ENCODE measurements at regions not wholly inside any gene's neighbourhood (a gene's known extent, or its start where the extent isn't known, plus 50 kb on each side); places are given as distances from the start of the nearest gene placed in this dataset.

- SMC1A ChIA-PET (ENCODE audit: uncharacterized antibody, unreplicated experiment) = no interaction called here
- no peaks in the 10 kb centered on the region for H3K27me3 ChIP-seq (replicated peaks in 1 of 2; ENCODE audit: control insufficient read depth in 2 of 2, insufficient read depth in 2 of 2, low read length in 1 of 2)
- in situ Hi-C loops (cut with MboI) (no loop called here), intact Hi-C loops (cut with micrococcal nuclease; ENCODE audit: unreplicated experiment) (no loop called here)
- 38% methylated on average over 5 of the region's 5 CpGs for WGBS (ENCODE audit: insufficient coverage, insufficient replicate concordance, low lambda C conversion rate, missing lambda C conversion rate)
- H3K9ac ChIP-seq (ENCODE audit: control insufficient read depth, insufficient read depth, low read length) = no peak overlapping the region
- no peak overlapping the region for H2AFZ ChIP-seq (ENCODE audit: control insufficient read depth, low read depth, low read length)
- RAD21 ChIA-PET (ENCODE audit: unreplicated experiment) = no interaction called here
- TF ChIP-seq, protein P1, sequence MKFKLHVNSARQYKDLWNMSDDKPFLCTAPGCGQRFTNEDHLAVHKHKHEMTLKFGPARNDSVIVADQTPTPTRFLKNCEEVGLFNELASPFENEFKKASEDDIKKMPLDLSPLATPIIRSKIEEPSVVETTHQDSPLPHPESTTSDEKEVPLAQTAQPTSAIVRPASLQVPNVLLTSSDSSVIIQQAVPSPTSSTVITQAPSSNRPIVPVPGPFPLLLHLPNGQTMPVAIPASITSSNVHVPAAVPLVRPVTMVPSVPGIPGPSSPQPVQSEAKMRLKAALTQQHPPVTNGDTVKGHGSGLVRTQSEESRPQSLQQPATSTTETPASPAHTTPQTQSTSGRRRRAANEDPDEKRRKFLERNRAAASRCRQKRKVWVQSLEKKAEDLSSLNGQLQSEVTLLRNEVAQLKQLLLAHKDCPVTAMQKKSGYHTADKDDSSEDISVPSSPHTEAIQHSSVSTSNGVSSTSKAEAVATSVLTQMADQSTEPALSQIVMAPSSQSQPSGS (IDR thresholded peaks at IDR 0.05; ENCODE audit: low read length) = no peak
- TF ChIP-seq, protein P2, sequence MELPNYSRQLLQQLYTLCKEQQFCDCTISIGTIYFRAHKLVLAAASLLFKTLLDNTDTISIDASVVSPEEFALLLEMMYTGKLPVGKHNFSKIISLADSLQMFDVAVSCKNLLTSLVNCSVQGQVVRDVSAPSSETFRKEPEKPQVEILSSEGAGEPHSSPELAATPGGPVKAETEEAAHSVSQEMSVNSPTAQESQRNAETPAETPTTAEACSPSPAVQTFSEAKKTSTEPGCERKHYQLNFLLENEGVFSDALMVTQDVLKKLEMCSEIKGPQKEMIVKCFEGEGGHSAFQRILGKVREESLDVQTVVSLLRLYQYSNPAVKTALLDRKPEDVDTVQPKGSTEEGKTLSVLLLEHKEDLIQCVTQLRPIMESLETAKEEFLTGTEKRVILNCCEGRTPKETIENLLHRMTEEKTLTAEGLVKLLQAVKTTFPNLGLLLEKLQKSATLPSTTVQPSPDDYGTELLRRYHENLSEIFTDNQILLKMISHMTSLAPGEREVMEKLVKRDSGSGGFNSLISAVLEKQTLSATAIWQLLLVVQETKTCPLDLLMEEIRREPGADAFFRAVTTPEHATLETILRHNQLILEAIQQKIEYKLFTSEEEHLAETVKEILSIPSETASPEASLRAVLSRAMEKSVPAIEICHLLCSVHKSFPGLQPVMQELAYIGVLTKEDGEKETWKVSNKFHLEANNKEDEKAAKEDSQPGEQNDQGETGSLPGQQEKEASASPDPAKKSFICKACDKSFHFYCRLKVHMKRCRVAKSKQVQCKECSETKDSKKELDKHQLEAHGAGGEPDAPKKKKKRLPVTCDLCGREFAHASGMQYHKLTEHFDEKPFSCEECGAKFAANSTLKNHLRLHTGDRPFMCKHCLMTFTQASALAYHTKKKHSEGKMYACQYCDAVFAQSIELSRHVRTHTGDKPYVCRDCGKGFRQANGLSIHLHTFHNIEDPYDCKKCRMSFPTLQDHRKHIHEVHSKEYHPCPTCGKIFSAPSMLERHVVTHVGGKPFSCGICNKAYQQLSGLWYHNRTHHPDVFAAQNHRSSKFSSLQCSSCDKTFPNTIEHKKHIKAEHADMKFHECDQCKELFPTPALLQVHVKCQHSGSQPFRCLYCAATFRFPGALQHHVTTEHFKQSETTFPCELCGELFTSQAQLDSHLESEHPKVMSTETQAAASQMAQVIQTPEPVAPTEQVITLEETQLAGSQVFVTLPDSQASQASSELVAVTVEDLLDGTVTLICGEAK (IDR thresholded peaks at IDR 0.05; ENCODE audit: borderline replicate concordance) = no peak
- TF ChIP-seq ZBED1 (IDR thresholded peaks at IDR 0.05; ENCODE audit: borderline replicate concordance) (no peak), ZNF384 (IDR thresholded peaks at IDR 0.05; ENCODE audit: borderline replicate concordance, low read depth, low read length) (no peak), SKIL (IDR thresholded peaks at IDR 0.05; ENCODE audit: low read depth, poor library complexity, severe bottlenecking) (no peak), POU2F2 (IDR thresholded peaks at IDR 0.05; ENCODE audit: borderline replicate concordance, low read depth, low read length) (no peak), RCOR1 (conservative IDR thresholded peaks at IDR 0.05; ENCODE audit: low read depth, low read length) (no peak), BACH1 (IDR thresholded peaks at IDR 0.05; ENCODE audit: borderline replicate concordance) (no peak), CHD1 (IDR thresholded peaks at IDR 0.05; ENCODE audit: low read depth, low read length) (no peak), POLR2AphosphoS5 (IDR thresholded peaks at IDR 0.05; ENCODE audit: low read length) (no peak), ATF3 (IDR thresholded peaks at IDR 0.05; ENCODE audit: borderline replicate concordance, extremely low read depth, low read depth, low read length) (no peak), TARDBP (IDR thresholded peaks at IDR 0.05; ENCODE audit: borderline replicate concordance) (no peak), MEF2A (IDR thresholded peaks at IDR 0.05; ENCODE audit: insufficient read depth, low read depth, low read length) (no peak)
- TF ChIP-seq, protein P3, sequence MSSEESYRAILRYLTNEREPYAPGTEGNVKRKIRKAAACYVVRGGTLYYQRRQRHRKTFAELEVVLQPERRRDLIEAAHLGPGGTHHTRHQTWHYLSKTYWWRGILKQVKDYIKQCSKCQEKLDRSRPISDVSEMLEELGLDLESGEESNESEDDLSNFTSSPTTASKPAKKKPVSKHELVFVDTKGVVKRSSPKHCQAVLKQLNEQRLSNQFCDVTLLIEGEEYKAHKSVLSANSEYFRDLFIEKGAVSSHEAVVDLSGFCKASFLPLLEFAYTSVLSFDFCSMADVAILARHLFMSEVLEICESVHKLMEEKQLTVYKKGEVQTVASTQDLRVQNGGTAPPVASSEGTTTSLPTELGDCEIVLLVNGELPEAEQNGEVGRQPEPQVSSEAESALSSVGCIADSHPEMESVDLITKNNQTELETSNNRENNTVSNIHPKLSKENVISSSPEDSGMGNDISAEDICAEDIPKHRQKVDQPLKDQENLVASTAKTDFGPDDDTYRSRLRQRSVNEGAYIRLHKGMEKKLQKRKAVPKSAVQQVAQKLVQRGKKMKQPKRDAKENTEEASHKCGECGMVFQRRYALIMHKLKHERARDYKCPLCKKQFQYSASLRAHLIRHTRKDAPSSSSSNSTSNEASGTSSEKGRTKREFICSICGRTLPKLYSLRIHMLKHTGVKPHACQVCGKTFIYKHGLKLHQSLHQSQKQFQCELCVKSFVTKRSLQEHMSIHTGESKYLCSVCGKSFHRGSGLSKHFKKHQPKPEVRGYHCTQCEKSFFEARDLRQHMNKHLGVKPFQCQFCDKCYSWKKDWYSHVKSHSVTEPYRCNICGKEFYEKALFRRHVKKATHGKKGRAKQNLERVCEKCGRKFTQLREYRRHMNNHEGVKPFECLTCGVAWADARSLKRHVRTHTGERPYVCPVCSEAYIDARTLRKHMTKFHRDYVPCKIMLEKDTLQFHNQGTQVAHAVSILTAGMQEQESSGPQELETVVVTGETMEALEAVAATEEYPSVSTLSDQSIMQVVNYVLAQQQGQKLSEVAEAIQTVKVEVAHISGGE (CRISPR knock-in tag; IDR thresholded peaks at IDR 0.05) = no peak
- DNase-seq (ENCODE audit: low read depth, low spot score) = no peak
- no peak for FAIRE-seq
- no peaks in the 10 kb centered on the region for H3K4me1 ChIP-seq (ENCODE audit: control insufficient read depth, insufficient read depth, low read length)
- CTCF ChIA-PET = no interaction called here
- no peaks in the 10 kb centered on the region for H4K20me1 ChIP-seq (ENCODE audit: control insufficient read depth, insufficient read depth)
- no peak overlapping the region for H3K27ac ChIP-seq (ENCODE audit: control insufficient read depth, insufficient read depth)
- H3K9me3 ChIP-seq (replicated peaks; ENCODE audit: control insufficient read depth, insufficient read depth, low read length) = peaks cover 2% of the 10 kb centered on the region; the same call in 1 of the 3 replicates
- no TSS peak for BruUV-seq (replicated peaks)
- ATAC-seq = no peak
- POLR2A ChIA-PET = no interaction called here
- H3K4me2 ChIP-seq (ENCODE audit: control insufficient read depth, insufficient read depth) = no peak overlapping the region
- no peaks in the 10 kb centered on the region for H3K79me2 ChIP-seq (ENCODE audit: control insufficient read depth, insufficient read depth, low read length)
- no peak overlapping the region for H3K4me3 ChIP-seq
- no peaks in the 10 kb centered on the region for H3K36me3 ChIP-seq (ENCODE audit: control insufficient read depth in 2 of 2, insufficient read depth in 2 of 2, low read length in 1 of 2)
Measured at GRCh38 chr12:19032826-19033225, 96.7 kb upstream of the PLEKHA5 start.

Data from GM12878 (cell line).